Endothelial cell of umbilical vein (primary cell): ENCODE measurements at regions not wholly inside any gene's neighbourhood (a gene's known extent, or its start where the extent isn't known, plus 50 kb on each side); places are given as distances from the start of the nearest gene placed in this dataset.

ENCODE experiments used
- CTCF ChIP-seq, 2 donors: IDR thresholded peaks; 1 replicate in 1 of 2; 2 replicates in 1 of 2; pipeline ENCODE4 v1.5.1; 2011; ENCODE audit warnings: low read length in 2 of 2, mild to moderate bottlenecking in 2 of 2, moderate library complexity in 2 of 2, control low read depth in 1 of 2, inconsistent platforms in 1 of 2, low read depth in 1 of 2; ENCODE audit not compliant: insufficient read depth in 1 of 2; ENCODE audit errors: extremely low read depth in 1 of 2
- EZH2 ChIP-seq: IDR thresholded peaks from 2 replicates; pipeline ENCODE4 v1.6.1; 2012; ENCODE audit warnings: borderline replicate concordance, low read depth, mild to moderate bottlenecking, moderate library complexity, low read length, inconsistent platforms; ENCODE audit not compliant: severe bottlenecking
- FOS ChIP-seq: IDR thresholded peaks from 2 replicates; pipeline ENCODE4 v1.6.1; 2011; ENCODE audit warnings: mild to moderate bottlenecking, low read length, moderate library complexity, borderline replicate concordance; ENCODE audit not compliant: insufficient read depth
- JUN ChIP-seq: IDR thresholded peaks from 2 replicates; pipeline ENCODE4 v1.6.1; 2011; ENCODE audit warnings: borderline replicate concordance, low read depth; ENCODE audit not compliant: insufficient read length, insufficient read depth
- MYC ChIP-seq: IDR thresholded peaks from one replicate; pipeline ENCODE4 v1.6.1; 2011; ENCODE audit warnings: mild to moderate bottlenecking, low read depth, low read length
- POLR2A ChIP-seq: IDR thresholded peaks from 2 replicates; pipeline ENCODE4 v1.6.1; 2012; ENCODE audit warnings: low read depth, mild to moderate bottlenecking, control low read depth, low read length
- POLR2AphosphoS5 ChIP-seq: IDR thresholded peaks from 2 replicates; pipeline ENCODE4 v1.6.1; 2012; ENCODE audit warnings: low read depth, mild to moderate bottlenecking, control low read depth, low read length, moderate library complexity; ENCODE audit not compliant: insufficient read depth

DNA sequence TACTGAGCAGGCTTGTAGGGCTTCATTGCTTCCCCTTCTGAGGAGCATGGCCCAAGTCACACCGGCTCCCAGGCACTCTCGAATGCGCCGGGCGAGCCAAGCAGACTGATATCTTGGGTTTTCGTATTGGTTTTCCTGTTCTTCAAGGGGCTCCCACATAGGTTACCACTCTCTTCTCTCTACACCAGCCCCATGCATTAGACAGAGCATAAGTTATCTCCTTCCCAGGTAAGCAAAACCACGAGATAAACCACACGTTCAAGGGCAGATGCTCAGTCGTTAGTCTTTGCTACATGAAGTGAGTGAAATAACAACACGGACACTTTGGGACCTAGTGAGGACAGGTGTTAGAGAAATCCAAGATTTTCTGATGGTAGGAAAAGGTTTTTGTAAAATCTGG, 211.2 kb downstream of the ABCC12 start:
- TF ChIP-seq POLR2AphosphoS5 (no peak), CTCF (IDR thresholded peaks at IDR 0.05; ENCODE audit: extremely low read depth in 1 of 2, insufficient read depth in 1 of 2, low read depth in 1 of 2, low read length in 2 of 2) (no peak), EZH2 (no peak), FOS (no peak), MYC (no peak), JUN (no peak), POLR2A (no peak)
